ENCODE measurements at regions not wholly inside any gene's neighbourhood (a gene's known extent, or its start where the extent isn't known, plus 50 kb on each side); places are given as distances from the start of the nearest gene placed in this dataset.
A peak's percentile ranks its signal among the peaks of the same experiment; 100 is the strongest.

DNA sequence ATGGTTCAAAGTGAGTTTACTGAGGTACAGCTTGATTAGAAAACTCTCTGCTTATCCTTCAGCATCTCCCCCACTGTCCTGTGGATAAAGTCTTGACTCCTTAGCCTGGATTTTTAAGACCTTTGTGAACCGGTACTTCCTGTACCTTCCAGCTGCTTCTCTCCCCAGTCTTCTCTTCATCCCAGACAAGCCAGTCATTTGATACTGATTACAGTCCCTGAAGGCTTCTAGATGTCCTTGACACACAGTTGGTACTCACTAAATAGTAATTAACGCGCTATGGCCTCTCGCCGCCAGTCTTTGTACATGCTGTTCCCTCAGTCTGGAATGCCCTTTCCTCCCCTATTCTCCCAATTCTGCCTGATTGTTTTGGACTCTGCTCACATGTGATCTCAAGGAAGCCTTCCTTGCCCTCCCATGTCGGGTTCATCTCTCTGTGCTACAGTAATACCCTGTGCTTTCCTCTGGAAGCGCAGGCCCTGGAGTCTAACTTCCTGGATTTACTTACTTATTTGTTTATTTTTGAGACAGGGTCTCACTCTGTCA is 50.6 kb upstream of the PTGR2 start:
- no peak for FAIRE-seq

DNA sequence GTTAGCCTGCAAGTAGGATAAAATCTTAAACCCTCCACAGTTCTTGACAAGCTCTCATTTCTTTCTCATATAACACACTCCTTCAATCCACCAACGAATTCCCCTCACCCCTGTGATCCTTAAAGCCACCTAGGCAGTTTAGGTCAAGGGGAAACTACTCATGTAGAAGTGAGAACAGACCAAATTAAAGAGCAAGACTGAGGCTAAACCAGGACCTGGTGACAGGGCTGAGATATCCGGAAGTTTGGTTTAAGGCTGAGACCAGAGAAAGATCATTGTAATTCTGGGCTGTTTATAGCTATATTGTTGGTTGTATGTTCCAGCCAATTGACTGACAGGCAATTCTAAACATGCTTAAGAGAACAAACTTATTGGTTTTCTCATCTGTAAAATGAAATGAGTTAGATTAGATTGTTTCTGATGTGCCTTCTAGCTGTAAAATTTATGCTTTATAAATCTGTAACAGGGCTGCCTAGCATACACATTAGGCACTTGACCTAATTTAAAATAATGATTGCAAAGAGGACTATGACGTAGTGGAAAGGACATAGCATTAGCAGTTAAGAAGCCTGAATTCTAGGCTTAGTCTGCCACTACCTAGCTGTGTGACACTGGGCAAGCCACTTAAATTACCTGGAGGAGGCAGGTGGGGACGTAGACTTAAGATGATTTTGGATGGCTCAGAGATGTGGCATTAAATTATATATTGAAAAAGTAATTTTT is 53.9 kb upstream of the PTGR2 start:
- FAIRE-seq = no peak

DNA sequence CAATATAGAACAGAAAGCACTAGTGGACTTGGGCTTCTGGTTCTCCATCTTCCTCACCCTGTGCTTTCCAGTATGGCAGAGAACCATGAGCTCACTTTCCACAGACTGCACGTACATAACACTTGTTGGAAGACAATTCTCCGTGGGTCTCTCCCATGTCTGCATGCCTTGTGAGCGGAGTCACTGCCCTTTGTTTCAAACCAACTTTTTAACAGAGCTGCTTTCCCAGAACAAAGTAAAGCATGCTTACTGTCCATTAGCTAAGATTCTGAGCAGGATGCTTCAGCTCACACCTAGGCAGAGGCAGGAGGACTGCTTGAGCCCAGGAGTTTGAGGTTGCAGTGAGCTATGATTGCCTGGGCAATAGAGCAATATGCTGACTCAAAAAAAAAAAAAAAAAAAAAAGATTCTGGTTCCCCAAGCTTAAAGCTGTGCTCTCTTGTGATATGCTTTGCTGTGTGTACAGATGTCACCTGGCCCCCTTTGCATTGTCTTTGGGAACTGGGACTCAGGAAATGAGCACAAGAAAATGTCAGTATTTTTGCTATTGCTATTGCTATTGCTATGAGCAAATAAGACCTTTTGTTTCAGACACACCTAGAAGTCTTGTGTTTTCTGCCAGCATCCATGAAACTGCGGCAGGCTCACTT is 54.6 kb upstream of the PTGR2 start:
- no peak for FAIRE-seq

DNA sequence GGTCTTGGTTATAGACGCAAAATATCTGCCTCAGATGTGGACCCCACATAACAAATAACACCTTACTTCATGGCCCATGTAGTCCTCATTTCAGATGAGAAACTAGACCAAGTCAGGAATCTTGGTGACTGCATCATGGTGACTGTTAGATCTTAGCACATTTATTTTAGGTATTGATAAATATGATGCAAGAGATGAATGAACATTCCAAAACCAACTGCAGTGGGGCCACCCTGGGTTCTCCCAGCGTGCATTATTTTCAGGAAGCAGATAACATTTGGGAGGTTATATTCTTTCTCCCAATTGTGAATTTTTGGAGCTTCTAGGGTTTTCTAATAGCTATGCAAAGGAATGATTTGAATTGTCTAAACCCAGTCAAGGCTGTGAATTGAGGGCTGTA is 55.2 kb upstream of the PTGR2 start:
- no peak for FAIRE-seq

DNA sequence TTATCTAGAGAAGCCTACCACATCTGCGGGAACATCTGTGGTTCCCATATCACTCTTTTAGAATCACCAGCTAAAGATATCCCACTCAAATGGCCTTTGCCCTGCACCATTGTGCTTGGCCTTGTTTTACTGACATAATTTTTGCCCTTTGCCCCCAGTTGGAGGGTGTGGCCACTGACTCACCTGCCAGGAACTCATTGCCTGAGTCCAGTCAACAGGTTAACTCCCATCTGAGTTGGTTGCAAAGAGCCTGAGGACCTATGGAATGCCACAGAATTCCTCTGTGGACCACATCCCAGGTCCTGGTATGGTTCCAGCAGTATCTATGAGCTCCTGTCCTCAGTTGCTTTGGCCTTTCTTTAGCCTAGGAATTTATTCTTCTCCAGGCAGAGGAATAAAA is 55.7 kb upstream of the PTGR2 start:
- no peak for FAIRE-seq

DNA sequence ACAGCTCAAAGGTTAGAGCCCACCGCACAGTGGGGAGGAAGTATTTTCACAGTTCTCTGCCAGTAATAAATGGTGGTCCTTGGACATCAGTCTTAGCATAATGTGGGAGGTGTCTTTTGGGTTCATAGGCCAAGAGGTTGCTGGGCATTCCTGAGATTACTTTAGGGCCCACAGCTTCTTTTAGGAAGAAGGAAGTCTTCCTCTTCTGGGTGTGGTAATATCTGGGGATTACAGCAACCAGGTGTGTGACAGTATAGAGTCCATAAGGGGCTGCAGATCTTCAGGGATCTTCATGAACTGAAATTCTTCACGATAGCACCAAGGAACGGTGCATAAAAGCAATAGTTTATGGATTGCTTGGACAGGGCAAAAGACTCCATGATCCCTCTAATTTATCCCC is 56.2 kb upstream of the PTGR2 start:
- no peak for FAIRE-seq

DNA sequence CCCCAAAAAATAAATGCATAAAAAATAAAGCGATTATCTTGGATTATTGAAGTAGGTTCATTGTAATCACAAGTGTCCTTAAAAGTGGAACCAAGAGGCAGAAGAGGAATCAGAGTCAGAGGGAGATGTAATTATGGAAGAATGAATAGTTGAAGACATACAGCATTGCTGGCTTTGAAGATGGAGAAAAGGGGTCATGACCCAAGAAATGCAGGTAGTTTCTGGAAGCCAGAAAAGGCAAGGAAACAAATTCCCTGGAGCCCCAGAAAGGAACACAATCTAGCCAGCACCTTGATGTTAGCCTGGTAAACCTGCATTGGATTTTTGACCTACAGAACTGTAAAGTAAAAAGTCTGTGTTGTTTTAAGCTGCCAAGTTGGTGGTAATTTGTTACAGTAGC is 57.5 kb upstream of the PTGR2 start:
- FAIRE-seq = peak; percentile 21

DNA sequence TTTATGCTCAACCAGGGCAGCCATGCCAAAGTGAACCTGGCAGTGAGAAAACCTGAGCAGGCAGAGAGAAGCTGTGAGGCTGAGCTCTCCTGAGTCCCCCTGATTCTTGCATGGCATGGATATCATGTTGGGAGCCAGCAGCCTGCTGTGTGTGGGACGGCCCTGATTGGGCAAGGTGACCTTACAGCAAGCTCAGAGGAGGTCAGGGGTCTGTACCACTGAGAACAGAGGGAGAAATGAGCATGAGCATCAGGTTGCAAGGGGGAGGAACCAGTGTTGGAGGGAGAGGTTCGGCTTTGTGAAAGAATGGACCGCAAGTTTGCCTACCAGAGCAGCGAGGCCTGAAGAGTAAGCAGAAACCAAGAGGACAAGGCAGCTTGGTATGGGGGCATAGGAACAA is 59.1 kb upstream of the PTGR2 start:
- FAIRE-seq = no peak

DNA sequence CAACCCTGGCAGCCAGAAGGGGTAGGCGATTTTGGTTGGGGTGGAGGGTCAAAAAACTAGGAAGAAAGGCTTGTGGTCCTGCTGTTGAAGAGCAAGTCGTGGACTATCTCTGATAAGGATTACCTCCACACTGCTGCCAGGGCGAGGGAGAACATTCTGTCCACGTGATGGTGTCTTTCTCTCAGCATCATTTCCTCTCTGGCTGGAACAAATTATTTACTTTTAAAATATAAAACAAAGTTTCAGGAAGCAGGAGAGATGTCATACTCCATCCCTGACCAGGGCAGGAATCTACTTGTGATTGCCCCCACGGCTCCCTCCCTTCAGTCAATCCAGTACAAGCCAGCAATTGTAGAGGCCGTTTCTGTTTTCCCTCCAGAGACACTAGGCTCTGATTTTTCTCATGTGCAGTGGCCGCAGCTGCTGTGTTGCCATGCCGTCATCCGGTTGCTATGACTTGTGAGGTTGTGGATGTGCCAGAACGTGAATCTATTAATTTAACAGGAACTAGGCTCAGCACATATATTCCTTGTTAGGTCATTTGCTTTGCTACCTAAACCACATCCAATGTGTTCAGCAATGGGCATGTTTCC is 61.5 kb upstream of the PTGR2 start:
- FAIRE-seq = no peak

DNA sequence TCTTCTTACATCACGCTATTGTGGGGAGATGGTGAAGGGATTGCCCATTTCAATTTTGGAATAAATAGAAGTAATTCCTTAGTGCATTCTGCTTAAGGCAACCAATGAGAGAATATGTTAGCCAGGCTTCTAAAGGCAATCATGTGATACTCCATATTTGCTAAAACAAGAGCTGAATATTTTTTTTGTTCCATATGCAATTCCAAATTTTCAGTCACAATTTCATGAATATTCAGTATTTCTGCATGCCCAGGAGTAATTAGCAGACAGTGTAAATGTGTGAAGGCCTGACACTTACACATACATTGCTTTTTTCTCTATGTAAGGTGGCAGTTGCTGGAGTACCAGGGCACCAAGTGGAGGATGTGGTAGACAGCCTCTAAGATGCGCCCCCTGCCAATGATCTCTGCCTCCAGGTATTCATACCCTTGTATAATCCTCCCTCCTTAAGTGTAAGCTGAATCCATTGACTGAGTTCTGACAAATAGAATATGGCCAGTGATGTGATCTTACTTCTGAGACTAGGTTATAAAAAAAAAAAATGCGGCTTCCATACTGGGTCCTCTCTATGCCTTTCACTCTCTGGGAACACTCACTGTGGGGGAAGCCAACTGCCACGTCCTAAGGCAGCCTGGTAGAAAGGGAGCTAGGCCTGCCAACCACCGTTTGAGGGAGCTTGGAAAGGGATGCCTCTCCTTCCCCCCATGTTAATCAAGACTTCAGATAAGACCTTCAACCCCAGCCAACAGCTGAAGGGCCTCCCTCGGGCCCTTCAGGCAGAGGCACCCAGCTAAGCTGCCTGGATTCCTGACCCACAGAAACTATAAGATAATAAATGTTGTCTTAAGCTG is 62.7 kb upstream of the PTGR2 start:
- no peak for FAIRE-seq

DNA sequence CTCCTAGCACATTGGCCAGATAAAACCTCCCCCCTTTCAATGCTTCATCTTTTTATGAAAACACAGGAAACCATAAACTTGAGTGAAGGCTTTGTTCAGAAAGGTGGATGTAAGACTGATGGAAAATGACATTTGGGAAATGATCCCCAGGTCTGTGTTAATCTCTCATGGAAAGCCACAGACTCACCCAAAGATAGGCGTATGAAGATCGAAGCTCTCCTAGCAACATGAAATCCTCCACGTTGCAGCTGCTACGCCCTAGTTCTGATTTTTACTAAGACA is 63.4 kb upstream of the PTGR2 start:
- FAIRE-seq = no peak

DNA sequence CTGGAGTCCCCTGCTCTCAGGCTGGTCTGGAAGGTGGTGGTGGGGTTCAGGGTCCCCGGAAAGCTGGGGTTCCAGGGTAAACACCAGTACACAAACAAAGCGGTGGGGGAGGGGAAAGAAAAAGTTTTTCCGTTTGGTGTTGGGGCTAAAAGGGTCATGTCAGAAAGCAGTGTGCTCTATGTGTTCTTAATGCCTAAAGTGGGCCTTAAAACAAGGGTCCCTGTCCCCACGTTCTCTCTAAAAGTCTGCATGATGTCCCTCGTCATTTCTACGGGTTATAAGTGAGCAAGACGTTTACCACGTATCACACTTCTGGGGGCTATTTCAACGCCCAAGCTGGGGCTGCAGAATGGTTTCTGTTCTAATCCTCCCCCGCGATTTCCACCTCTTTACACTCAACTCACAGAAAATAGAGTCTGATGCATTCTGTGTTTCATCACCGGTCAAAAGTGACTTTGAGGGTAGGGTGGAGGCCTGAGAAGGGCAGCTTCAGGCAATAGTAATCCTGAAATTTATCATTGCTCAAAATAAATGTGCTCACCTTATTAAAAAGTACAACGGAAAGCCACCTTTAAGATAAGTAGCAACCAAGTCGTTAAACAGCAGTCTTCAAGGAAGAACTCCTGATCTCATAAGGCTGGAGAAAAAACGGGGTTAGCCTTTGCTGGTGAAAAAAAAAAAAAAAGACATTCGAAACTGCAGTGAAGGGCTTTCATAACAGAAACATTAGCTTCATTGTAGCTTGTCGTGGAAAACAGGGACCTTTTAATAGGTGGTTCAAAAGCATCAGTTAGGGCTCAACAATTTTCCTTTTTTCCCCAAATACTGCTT is 63.9 kb upstream of the PTGR2 start:
- peak; percentile 41 for FAIRE-seq

DNA sequence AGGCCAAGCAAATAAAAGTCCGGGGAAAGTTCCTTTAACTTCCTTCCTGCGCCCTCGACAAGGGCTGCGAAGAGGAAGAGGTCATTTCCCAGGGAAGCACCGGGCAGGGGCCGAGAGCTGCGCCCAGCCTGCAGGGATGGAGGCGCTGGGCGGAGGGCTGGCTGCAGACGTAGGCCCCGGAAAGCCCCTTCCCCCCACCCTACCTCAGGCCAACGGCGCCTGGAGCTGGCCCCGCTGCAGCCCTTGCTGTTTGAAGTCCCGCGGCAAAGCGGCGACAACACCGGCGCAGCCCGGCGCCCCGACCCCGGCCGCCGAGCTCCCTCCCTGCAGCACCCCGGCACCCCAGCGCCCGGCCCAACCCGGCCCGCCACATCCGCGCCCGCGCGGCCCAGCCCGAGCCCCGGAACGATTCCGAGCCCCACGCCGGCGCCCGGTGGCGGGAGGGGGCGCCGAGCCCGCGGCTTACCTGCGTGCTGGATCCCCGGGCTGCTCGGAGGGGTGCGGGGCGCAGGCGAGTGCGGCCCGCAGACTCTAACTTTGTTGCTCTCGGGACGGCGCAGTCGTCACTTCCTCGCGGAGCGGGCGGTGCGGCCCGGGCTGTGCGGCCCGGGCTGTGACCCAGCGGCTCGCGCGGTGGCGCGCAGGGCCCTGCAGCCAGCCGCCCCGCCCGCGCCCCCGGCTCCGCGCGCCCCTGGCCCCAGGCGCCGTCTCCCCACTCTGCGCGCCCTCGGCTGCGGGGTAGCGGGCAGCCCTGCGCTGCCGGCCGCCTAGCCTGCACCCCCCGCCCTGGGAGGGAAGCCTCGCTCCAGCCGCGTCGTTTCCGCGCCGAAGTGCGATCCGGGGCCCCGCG is 64.8 kb upstream of the PTGR2 start:
- no peak for FAIRE-seq

DNA sequence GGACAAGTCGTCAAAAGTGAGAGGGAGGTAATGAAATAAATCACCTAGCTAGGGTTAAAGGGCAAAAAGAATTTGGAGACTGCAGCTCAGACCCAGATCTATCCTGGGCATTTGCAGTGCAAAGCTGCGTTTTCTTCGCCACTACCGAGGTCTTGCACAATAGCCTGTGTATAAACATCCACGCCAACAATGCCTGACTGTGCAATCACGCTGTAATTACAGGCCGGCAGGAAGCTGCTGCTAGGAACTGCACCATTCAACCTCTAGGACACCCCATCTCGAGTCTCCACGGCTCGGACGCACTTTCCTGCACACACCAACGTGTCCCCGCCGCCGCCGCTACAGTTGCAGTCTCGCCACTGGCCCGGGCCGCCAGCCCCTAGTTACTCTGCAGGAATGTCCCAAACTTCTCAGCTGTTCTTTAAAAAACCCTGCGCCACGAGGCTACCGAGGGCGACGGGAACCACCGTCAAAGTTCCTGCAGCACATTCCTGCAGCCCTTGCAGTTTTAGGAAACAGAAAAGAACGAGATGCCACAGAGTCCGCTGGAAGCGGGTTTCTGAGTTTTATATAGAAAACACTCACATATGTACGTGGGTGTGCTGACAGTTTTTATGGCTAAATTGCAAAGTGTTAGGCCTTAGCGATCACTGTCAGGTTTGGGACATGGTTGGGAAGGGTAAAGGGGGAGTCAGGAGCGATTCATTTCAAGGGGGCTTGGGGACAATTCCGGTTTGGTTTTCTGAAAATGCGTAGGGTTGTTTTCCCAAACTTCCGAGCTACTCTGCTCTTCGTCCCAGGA is 65.6 kb upstream of the PTGR2 start:
- FAIRE-seq = no peak

DNA sequence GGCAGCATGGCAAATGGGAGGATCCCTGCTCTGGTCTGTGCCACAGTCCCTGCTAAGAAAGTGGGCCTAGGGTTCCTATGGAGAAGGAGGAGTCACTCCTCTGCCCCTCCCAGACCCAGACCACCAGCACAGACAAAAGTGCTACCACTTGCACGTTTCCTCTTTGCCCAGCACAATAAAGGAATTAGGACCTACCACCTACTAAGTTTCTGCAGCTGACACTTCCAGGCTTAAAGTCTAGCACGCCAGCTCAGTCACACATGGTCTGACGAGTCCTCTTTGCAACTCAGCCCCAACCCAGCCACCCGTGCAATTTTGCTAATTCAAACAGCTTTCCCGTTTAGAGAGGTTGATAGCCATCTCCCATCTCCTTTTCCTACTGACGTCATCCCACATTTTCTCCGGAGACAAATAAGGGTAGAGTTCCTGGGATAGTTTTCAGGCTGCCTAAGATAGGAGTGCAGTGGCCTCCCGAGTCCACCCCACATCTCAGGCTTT is 66.2 kb upstream of the PTGR2 start:
- FAIRE-seq = peak; percentile 93

DNA sequence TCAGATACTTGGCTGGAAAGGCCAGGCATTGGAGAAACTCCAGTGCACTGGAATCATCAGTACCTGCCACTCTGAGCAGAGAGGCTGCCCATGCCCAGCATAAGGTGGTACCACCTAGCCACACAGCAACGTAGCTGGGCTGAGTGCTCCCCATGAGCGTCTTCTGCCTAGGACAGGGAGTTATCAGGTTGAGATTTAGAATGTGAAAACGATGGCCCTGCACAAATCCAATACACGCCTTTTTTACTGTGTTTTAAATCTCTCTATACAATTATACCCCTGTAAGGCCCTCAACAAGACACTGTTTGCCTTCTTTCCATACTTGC is 66.7 kb upstream of the PTGR2 start:
- FAIRE-seq = no peak

DNA sequence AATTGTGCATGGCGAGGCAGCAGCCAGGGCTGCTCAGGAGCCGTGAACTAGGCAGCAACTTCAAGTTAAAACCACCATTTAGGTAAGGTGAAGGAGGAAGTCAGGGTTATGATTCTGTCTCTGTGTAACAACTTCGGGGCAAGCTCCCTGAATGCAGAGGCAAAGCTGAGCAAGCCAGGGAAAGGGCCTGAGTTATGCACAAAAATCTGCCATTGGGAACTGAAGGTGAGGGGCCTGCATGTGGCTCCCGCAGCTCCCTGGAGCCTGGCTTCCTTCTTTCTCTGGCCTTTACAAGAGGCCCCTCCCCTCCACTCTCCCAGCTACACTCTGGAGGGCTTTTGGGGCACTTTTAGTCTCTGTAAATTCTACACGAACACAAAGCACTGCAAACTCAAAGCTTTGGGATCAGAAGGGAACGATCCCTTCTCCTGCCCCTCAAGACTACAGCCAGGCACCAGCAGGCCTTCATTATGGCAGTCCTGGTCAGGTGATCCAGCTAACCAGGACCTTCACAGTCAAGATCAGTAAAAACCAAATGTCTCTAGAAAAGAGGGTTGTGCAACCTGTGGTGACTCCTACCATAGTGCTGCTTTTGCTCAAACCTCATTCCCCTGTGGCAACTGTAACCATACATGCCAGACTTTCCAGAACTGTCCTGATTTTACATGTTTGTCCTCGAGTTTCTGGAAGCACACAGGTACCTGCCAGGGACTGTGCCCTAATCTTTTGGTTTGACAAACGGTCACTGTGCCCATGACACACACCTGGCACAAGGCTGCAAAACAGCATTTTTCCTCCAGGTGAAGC is 67.2 kb upstream of the PTGR2 start:
- no peak for FAIRE-seq

DNA sequence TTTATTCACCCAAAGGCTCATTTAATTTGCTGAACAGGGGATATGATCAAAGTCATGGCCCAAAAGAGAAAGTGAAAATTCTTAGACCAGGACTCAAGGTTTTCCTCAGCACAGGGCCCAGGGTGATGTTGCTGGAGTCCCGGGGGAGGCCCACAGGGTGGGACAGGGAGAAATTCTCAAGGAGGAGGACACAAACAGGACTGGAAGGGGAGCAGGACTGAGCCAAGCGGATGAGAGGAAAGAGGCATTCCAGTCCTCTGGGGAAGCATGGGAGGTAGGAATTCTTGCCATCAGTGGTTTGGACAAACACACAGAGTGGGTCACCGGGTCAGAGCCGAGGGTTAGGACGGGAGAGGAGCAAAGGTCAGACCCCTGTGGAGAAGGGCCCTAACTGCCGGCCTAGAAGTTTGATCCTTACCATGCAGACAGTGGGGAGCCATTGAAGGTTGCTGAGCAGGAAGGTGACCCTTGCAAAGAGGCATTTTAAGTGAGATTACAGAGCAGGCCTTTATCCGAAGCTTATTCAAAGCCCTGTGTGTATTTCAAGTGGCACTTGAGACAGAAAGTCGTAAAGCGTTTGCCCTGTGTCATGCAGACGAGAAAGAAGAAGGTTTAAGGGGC is 68.4 kb upstream of the PTGR2 start:
- FAIRE-seq = no peak

DNA sequence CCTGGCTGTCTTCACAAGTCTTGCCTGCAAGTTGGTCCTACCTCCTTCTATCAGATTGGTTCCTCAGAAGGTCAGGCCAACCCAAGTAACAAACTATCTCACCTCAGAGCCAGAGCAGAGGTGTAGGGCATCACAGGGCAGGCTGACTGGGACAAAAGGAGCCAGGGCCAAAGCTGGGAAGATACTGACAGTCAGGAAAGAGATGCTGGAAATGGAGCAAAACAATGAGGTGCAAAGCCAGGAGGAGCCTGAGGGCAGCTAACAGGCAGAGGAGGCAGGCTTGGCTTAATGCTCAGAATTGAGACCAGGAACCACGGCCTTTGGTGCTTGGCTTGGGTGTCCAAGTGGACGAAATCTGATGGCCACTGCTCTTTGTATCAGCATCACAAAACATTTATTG is 68.4 kb upstream of the PNMA1 start:
- no peak for FAIRE-seq

All from G401.6 (cell line).